HEK293T (cell line): ENCODE measurements at regions not wholly inside any gene's neighbourhood (a gene's known extent, or its start where the extent isn't known, plus 50 kb on each side); places are given as distances from the start of the nearest gene placed in this dataset.

Experiments used
- CTCF ChIA-PET: fragments of 350-600 bp; formaldehyde crosslinking; extraction: SDS; loops from one replicate; lab custom pipeline; 2021; ENCODE audit warnings: antibody characterized with exemption, inconsistent platforms; lab: Yijun Ruan, JAX
- POLR2A ChIA-PET: fragments of 350-600 bp; formaldehyde crosslinking; extraction: SDS; loops from one replicate; lab custom pipeline; 2020; ENCODE audit warnings: antibody characterized with exemption, inconsistent platforms; lab: Yijun Ruan, JAX
- DNase-seq: peaks from one replicate; pipeline ENCODE4 v3.0.0; 2012; ENCODE audit warnings: mixed read lengths; ENCODE audit errors: extremely low spot score
- ARNT ChIP-seq: fragments of 450-650 bp; IDR thresholded peaks from 2 replicates; pipeline ENCODE4 v1.6.1; 2017; ENCODE audit warnings: mild to moderate bottlenecking
- BHLHE40 ChIP-seq: fragments of 450-650 bp; IDR thresholded peaks from 2 replicates; pipeline ENCODE4 v1.6.1; 2016; ENCODE audit warnings: mild to moderate bottlenecking, moderate library complexity, borderline replicate concordance
- CTBP1 ChIP-seq: fragments of 450-650 bp; IDR thresholded peaks from 2 replicates; pipeline ENCODE4 v1.6.1; 2016; ENCODE audit warnings: borderline replicate concordance
- ELF4 ChIP-seq: fragments of 450-650 bp; IDR thresholded peaks from 2 replicates; pipeline ENCODE4 v1.6.1; 2017; ENCODE audit warnings: antibody characterized with exemption
- FOXA1 ChIP-seq: fragments of 450-650 bp; IDR thresholded peaks from 2 replicates; pipeline ENCODE4 v1.6.1; 2016; ENCODE audit warnings: mild to moderate bottlenecking
- FOXK2 ChIP-seq: fragments of 450-650 bp; IDR thresholded peaks from 2 replicates; pipeline ENCODE4 v1.6.1; 2016; ENCODE audit warnings: mild to moderate bottlenecking
- FOXM1 ChIP-seq: fragments of 450-650 bp; IDR thresholded peaks from 2 replicates; pipeline ENCODE4 v1.6.1; 2017; ENCODE audit warnings: mild to moderate bottlenecking, borderline replicate concordance
- HDGF ChIP-seq: fragments of 450-650 bp; IDR thresholded peaks from 2 replicates; pipeline ENCODE4 v1.6.1; 2017; ENCODE audit warnings: antibody characterized with exemption, borderline replicate concordance
- L3MBTL2 ChIP-seq: fragments of 450-650 bp; conservative IDR thresholded peaks from 2 replicates; pipeline ENCODE4 v1.6.1; 2016; ENCODE audit warnings: mild to moderate bottlenecking
- LEF1 ChIP-seq: fragments of 450-650 bp; IDR thresholded peaks from 2 replicates; pipeline ENCODE4 v1.6.1; 2017; ENCODE audit warnings: mild to moderate bottlenecking, borderline replicate concordance
- NFRKB ChIP-seq: fragments of 450-650 bp; IDR thresholded peaks from 2 replicates; pipeline ENCODE4 v1.6.1; 2016; ENCODE audit warnings: mild to moderate bottlenecking, moderate library complexity
- SP1 ChIP-seq: fragments of 450-650 bp; IDR thresholded peaks from 2 replicates; pipeline ENCODE4 v1.6.1; 2017
- SUZ12 ChIP-seq: fragments of 450-650 bp; IDR thresholded peaks from 2 replicates; pipeline ENCODE4 v1.6.1; 2016; ENCODE audit warnings: mild to moderate bottlenecking
- TARDBP ChIP-seq: fragments of 450-650 bp; IDR thresholded peaks from 2 replicates; pipeline ENCODE4 v1.6.1; 2016
- ZNF384 ChIP-seq: fragments of 450-650 bp; IDR thresholded peaks from 2 replicates; pipeline ENCODE4 v1.6.1; 2016
- TF ChIP-seq, protein P1 (sequence below): fragments of 450-650 bp; IDR thresholded peaks from 2 replicates; pipeline ENCODE4 v1.6.1; 2016

DNA sequence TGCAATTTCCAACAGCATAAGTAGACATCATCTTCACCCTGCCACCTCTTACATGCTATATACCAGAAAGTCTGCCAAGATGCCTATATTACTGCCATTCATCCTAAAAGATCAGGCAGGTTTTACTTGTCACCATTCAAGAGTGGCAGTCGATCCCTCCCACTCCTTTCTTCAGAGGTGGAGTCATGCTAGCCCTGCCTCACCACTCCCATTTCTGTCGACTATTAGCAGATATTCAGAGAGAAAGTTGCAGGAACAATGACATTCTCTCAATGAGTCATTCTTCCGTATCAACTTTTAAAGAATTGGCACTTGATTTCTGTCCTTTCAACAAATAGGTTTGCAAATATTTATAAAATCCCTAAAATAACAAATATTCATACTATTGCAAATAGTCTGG, 1060.1 kb downstream of the ADGRL3 start:
- ChIA-PET CTCF (no interaction called here), POLR2A (no interaction called here)
- no peak for DNase-seq
- no peak for TF ChIP-seq ARNT
- TF ChIP-seq BHLHE40: no peak
- no peak for TF ChIP-seq FOXM1
- TF ChIP-seq FOXK2: no peak
- no peak for TF ChIP-seq CTBP1
- TF ChIP-seq L3MBTL2: no peak
- no peak for TF ChIP-seq LEF1
- TF ChIP-seq TARDBP: no peak
- TF ChIP-seq SUZ12: no peak
- no peak for TF ChIP-seq SP1
- no peak for TF ChIP-seq ZNF384
- no peak for TF ChIP-seq FOXA1
- TF ChIP-seq HDGF: no peak
- TF ChIP-seq ELF4: no peak
- no peak for TF ChIP-seq NFRKB
- TF ChIP-seq, protein P1, sequence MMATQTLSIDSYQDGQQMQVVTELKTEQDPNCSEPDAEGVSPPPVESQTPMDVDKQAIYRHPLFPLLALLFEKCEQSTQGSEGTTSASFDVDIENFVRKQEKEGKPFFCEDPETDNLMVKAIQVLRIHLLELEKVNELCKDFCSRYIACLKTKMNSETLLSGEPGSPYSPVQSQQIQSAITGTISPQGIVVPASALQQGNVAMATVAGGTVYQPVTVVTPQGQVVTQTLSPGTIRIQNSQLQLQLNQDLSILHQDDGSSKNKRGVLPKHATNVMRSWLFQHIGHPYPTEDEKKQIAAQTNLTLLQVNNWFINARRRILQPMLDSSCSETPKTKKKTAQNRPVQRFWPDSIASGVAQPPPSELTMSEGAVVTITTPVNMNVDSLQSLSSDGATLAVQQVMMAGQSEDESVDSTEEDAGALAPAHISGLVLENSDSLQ: no peak

GRCh38 chr4:62256479-62256878, 1056.4 kb downstream of the ADGRL3 start:
- CTCF ChIA-PET: no interaction called here
- TF ChIP-seq L3MBTL2 (no peak), BHLHE40 (no peak), FOXA1 (peak; percentile 87), NFRKB (no peak), TARDBP (no peak), ARNT (no peak), ZNF384 (no peak), CTBP1 (peak; percentile 77; the same call in 1 of the 2 replicates), LEF1 (no peak), HDGF (no peak), ELF4 (no peak), SP1 (no peak), SUZ12 (no peak), FOXK2 (0 out of 2 replicates have a peak, but pooled peaks have one; percentile 39), FOXM1 (no peak)
- TF ChIP-seq, protein P1: peak; percentile 94
- no peak for DNase-seq
- POLR2A ChIA-PET: no interaction called here

- ChIA-PET POLR2A (no interaction called here), CTCF (no interaction called here)
- DNase-seq: no peak
- TF ChIP-seq FOXA1: no peak
- TF ChIP-seq FOXM1: no peak
- TF ChIP-seq L3MBTL2: no peak
- no peak for TF ChIP-seq ARNT
- TF ChIP-seq SP1: no peak
- TF ChIP-seq CTBP1: no peak
- no peak for TF ChIP-seq LEF1
- TF ChIP-seq BHLHE40: no peak
- TF ChIP-seq ZNF384: no peak
- no peak for TF ChIP-seq TARDBP
- TF ChIP-seq NFRKB: no peak
- TF ChIP-seq, protein P1: no peak
- TF ChIP-seq HDGF: no peak
- no peak for TF ChIP-seq FOXK2
- no peak for TF ChIP-seq SUZ12
- no peak for TF ChIP-seq ELF4
Observed at GRCh38 chr4:62252728-62253127, 1052.6 kb downstream of the ADGRL3 start.

GRCh38 chr4:62250100-62250499, 1050.0 kb downstream of the ADGRL3 start:
- no peak for DNase-seq
- CTCF ChIA-PET: no interaction called here
- no peak for TF ChIP-seq TARDBP
- TF ChIP-seq LEF1: no peak
- no peak for TF ChIP-seq NFRKB
- TF ChIP-seq, protein P1: no peak
- no peak for TF ChIP-seq SUZ12
- TF ChIP-seq FOXA1: no peak
- no peak for TF ChIP-seq ZNF384
- TF ChIP-seq SP1: no peak
- no peak for TF ChIP-seq HDGF
- TF ChIP-seq BHLHE40: no peak
- TF ChIP-seq ELF4: no peak
- no peak for TF ChIP-seq ARNT
- POLR2A ChIA-PET: no interaction called here

GRCh38 chr4:62243895-62244294, 1043.8 kb downstream of the ADGRL3 start:
- CTCF ChIA-PET: no interaction called here
- TF ChIP-seq HDGF (no peak), ELF4 (no peak), L3MBTL2 (no peak), FOXA1 (no peak), BHLHE40 (no peak), CTBP1 (no peak), ARNT (no peak), FOXM1 (no peak), LEF1 (no peak), TARDBP (no peak), SP1 (no peak), NFRKB (no peak), ZNF384 (no peak), SUZ12 (no peak), FOXK2 (no peak)
- TF ChIP-seq, protein P1: no peak
- POLR2A ChIA-PET: no interaction called here
- DNase-seq: no peak
